ENCODE measurements at regions not wholly inside any gene's neighbourhood (a gene's known extent, or its start where the extent isn't known, plus 50 kb on each side); places are given as distances from the start of the nearest gene placed in this dataset.

GRCh38 chr16:6674071-6674470 lies 658.6 kb upstream of the RBFOX1 start:
- no peak for TF ChIP-seq CTCF (optimal IDR thresholded peaks at IDR 0.05 in 1 of 3, IDR thresholded peaks at IDR 0.05 in 1 of 3, conservative IDR thresholded peaks at IDR 0.05 in 1 of 3; ENCODE audit: extremely low read depth in 1 of 3, insufficient read depth in 2 of 3, low read length in 3 of 3)
- TF ChIP-seq EZH2 (IDR thresholded peaks at IDR 0.05; ENCODE audit: low read length): no peak

Data from keratinocyte (primary cell).